ENCODE measurements at regions not wholly inside any gene's neighbourhood (a gene's known extent, or its start where the extent isn't known, plus 50 kb on each side); places are given as distances from the start of the nearest gene placed in this dataset.
"Not testable (repeated sequence)": the region's sequence is repeated elsewhere in the genome, so short reads cannot be mapped to it uniquely, and the experiment has no call there.

DNA sequence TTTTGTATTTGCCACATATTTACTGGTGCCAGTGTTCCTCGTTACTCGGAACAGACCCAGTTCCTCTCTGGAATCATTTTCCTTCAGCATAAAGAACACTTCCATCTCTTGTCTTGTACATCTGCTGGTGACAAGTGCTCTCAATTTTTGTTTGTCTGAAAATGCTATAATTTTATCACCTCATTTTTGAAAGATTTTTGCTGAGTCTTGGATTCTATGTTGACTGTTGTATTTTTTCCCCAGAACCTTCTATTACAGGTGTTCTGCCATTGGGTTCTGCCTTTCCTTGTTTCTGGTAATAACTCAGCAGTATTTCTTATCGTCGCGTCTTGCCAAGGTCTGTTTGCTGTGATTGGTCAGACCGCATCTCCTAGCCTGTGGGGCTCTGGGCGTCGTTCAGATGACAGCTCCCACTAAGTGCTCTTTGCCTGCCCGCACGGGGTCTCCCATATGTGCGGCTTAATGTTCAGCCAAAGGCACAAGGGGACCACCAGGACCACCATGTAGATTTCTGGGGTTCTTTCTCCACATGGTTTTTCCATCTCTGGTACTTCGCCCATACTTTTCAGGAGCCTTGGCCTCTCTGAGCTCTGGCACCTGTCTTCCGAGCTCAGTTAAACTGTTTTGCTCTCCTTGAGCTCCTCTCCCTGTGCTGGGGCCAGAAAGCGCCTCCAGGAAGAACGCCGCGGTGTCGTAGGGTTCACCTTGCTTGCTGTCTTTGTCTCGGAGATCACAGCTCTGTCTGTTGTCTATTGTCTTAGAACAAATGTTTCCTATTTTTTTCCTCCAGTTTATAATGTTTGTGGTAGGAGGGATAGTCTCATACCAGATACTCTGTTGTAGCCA lies 80.0 kb downstream of the METRNL start:
- no peak for DNase-seq

DNA sequence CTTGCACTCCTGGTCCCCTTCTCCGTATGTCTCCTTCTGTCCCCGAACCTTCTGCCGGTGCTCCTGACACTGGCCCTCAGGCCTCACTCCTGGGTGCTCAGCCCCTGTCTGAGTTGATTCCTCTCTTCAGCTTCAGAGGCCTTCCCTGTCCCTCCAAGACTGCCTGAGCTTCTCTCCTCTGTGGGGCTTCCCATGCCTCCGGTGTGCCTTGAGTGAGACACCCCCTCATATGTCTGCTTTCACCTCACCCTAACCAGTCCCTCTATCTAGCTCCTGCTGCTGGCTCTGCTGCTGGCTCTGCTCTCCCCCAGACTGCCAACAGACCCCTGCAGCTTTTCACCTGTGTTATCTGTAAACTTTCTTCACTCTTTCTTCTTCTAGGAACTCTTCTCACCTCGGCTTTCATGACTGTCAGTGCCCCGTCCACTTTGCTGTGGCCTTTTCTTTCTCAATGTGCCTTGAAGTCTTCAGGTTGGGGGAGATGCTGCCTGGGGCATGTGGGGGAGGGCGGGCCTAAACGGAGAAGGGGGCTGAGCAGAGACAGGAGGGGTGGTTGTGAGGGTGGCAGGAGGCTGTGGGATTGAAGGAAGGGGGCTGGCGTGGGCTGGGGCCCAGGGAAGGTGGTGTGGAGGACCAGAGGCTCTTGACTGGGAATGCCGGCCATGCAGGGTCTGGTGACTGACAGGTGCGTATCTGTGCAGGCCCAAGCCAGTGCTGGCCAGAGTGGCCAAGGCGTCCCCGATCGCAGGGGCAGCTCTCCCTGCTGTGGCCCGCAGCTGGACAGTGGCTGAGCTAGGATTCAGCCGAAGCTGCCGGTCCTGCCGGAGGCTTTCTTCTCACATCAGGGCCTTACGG lies 81.3 kb downstream of the METRNL start:
- DNase-seq = no peak

DNA sequence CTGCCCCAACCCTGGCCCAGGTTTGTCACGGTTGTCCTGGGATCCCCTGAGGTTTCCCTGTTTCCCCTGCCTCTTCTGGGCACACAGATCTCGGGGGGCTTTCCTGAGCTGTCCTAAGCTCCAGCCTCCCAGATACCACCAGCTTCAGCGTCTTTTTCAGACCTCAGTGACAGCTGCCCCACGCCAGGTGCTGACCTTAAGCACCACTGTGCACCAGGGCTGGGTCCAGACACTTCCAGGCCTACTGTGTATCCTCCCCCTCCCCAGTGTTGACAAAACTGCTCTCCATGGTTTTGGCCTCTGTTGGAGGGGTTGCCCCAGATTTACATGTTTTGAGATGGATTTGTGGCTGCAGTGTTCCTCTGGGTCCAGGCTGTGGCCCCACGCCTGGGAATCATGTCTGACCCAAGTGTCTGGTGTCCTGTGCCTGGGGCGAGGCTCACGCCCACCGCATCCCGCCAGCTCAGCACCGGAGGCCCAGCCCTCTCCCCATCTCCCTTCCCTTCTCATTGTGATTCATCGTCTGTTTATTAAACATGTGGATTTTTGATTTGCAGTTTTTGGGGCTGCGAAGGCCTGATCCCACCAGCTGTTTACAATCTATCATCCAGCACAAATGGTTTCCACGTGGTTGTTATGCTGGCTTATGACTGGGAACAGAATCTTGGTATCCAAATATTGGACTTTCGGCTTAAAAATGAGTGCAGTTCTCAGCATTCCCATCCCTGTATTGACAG lies 82.1 kb downstream of the METRNL start:
- DNase-seq = peak; percentile 69

DNA sequence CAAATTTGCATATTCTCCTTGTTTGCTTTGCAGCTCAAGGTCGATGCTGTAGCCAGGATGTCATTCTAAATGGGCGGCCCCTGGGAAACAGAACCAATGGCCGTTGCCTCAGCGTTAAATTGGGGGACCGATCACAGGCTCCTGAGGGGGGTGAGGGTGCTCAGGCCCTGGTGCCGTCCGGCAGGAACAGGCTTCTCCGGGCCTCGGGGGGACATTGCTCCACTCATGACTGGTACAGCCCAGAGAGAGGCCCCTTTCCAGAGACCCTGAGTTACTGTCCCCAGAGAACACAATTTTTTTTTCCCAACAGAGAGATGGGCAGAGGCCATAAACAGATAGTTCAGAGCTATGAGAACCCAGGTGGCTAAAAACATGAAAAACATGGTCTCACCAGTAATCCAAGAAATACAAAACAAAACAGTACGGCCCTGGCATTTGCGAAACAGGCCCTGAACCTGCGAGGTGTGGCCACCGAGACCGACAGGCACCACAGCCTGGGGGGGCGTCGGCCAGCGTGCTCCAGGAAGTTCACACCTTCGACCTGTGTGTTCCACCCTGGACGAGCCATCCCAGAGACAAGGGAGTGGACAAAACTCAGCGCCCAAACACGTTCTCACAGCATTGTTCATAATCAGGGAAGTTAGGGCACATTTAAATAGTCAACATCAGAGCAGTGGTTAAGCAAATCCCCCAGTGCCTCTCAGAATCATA lies 82.8 kb downstream of the METRNL start:
- DNase-seq = no peak

DNA sequence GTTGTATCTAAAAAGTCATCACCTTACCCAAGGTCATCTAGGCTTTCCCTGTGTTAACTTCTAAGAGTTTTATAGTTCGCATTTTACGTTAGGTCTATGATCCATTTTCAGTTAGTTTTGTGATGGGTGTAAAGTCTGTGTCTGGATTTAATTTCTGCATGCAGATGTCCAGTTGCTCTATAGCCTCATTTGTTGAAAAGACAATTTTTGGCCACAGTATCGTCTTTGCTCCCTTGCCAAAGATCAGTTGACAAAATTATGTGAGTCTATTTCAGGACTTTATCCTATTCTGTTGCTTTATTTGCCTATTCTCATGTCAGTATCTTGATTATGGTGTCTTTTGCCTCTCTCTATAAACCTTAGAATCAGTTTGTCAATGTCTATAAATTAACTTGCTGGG lies 85.1 kb downstream of the METRNL start:
- DNase-seq = no peak

DNA sequence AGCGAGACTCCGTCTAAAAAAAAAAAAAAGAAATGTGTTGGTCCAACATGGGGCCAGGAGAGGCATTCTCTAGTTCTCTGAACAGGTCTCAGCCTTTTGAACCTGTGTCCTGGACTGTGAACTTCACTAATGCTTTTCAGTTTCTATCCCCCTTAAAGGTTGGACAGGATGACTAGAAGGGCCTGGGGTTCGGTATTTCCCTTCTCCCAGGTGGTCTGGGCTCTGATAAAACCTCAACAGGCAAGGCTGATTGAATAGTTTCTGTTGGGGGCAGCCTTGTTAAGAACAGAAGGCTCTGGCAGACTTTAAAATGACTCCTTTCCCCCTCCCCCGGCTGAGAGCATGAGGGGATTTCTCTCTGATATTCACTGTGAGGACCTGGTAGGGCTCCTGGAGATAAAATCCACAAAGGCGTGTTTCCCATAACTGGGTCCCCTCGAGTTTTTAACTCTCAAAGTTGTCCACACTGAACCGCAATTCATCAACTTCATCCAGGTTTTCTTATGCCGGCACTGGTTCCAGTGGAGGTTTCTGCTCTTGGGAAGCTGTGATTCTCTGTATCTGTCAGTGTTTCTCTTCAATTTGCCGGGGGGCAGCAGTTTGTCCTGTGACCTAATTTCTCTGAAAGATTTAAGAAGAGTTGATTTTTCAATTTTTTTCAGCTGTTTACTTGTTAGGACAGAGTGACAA lies 91.3 kb downstream of the METRNL start:
- no peak for DNase-seq

DNA sequence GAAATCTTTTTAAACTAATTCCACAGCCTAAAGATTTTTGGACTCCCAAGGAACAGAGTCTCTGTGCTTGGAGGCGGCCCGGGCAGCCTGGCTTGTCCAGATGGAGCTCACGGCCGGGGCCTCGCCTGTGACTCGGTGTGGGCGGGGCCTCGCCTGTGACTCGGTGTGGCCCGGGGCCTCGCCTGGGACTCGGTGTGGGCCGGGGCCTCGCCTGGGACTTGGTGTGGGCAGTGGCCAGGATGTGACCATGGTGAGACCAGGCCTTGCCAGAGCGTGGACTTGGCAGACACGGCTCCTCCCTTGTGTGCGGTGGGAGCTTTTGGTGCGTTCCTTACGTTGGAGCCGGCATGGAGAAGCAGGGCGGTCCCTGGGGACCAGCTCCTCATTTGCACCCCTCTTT lies 92.3 kb downstream of the METRNL start:
- DNase-seq = no peak

DNA sequence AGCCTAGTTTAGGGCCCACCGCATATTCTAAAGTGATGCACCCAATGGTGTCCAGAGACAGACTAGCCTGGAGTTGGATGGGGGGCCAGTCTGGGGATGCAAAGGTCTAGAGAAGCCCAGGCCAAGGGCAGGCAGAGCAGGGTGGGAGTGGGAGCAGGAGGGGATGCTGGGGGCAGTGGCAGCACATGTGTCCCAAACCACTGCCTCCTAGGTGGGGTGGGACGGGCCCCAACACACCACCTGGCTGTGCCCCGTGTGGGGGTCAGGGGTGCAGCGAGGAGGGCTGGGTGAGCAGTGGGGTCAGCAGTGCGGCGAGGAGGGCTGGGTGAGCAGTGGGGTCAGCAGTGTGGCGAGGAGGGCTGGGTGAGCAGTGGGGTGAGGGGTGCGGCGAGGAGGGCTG lies 92.7 kb downstream of the METRNL start:
- DNase-seq = not testable (repeated sequence)

DNA sequence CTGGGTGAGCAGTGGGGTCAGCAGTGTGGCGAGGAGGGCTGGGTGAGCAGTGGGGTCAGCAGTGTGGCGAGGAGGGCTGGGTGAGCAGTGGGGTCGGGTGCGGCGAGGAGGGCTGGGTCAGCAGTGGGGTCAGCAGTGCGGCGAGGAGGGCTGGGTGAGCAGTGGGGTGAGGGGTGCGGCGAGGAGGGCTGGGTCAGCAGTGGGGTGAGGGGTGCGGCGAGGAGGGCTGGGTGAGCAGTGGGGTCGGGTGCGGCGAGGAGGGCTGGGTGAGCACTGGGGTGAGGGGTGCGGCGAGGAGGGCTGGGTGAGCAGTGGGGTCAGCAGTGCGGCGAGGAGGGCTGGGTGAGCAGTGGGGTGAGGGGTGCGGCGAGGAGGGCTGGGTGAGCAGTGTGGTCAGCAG lies 93.2 kb downstream of the METRNL start:
- DNase-seq = not testable (repeated sequence)

DNA sequence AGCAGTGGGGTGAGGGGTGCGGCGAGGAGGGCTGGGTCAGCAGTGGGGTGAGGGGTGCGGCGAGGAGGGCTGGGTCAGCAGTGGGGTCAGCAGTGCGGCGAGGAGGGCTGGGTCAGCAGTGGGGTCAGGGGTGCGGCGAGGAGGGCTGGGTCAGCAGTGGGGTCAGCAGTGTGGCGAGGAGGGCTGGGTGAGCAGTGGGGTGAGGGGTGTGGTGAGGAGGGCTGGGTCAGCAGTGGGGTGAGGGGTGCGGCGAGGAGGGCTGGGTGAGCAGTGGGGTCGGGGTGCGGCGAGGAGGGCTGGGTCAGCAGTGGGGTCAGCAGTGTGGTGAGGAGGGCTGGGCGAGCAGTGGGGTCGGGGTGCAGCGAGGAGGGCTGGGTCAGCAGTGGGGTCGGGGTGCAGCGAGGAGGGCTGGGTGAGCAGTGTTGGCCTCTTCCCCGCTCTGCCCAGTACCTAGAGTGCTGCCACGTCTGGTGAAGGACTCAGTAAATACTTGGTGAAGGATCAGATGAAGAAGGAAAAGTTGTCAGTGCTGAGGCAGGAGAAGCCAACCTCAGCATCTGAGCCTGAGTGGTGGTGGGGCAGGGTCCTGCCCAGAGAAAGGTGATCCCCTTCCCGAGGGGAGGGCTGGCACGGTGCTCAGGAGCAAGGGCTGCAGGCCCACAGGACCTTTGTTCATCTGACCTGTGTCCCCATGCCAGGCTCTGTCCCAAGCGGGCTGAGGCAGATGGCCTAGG lies 93.9 kb downstream of the METRNL start:
- DNase-seq = not testable (repeated sequence)

DNA sequence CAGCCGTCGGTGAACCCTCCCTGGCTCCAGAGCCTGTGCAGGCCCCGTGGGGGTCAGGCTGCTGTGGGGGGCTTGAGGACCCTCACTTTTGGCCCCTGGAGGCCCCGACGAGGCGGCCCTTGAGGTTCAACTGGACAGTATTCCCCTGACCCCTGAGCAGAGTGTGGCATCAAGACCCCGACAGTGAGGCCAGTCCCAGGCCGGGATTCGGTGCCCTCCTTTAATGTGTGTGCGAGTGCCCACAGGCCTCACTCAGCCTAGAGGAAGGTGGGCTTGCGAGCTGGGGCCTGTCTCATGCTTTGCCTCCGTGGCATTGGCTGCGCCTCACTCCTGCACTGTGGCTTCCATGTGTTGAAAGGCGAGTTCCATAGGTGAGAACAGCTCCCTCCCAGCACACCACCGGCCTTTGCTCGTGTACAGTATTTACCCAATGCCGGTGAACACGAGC lies 94.5 kb downstream of the METRNL start:
- no peak for DNase-seq

DNA sequence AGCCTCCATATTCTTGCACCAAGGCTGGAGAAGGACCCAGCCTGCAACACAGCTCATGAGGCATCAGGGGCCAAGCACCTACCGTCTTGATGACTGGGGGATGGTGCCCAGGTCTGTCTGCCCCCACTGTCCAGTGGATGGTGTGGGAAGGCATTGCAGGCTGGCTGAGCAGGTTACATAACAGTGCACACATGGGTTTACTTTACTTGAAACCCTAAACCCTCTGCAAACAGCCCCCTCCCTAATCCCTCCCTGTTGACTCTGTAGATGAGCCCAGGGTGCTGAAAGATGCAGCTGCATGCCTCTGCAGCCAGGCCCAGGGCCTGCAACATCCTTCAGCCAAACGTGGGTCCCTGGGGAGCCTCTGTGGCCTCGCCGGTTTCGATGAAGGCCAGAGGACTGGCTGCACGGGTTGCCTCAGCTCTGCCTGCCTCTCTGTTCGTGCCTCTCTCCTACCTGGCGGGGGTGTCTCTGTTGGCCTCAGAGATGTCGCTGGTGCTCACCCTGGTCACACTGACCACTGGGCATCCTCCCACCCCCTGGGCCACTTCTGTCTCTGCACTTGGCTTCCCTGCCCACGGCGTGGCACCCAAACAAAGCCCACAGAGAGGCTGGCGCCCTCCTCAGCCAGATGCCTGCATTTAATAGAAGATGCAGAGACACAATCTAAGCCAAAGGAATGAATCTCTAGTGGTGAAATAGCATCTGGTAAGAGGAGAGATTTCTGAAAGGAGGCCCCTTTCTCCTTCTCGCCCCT lies 95.1 kb downstream of the METRNL start:
- peak; percentile 51 for DNase-seq

DNA sequence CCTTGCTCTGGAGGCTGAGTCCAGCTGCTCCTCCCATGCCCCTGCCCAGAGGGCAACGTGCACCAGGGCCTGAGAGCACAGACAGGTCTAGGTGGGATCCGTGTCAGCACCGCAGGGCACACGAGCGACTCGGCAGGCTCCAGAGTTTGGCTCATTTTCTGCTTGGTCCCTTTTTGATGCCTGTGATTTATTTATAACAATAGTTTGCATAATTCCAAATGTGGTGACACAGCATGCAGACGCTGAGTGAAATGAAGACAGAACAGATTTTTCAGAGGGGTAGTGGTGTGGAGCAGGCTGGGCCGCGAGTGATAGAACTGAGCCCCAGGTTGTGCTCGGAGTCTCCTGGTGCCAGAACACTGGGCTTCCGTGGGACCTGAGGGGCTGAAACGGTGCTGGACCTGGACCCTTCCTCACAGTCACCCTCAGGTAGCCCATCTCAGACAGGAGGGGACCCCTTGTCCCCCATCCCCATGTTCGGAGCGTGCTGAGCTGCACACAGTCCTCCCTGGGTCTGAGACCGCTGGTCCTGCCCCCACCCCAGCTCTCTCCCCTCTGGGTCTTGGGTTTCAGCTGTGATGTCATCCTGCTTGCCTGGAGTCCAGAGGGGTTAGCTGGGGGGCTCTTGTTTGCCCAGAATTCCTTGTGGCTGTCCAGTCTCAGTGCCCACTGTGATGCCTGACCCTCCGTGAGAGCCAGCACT lies 95.9 kb downstream of the METRNL start:
- DNase-seq = no peak

DNA sequence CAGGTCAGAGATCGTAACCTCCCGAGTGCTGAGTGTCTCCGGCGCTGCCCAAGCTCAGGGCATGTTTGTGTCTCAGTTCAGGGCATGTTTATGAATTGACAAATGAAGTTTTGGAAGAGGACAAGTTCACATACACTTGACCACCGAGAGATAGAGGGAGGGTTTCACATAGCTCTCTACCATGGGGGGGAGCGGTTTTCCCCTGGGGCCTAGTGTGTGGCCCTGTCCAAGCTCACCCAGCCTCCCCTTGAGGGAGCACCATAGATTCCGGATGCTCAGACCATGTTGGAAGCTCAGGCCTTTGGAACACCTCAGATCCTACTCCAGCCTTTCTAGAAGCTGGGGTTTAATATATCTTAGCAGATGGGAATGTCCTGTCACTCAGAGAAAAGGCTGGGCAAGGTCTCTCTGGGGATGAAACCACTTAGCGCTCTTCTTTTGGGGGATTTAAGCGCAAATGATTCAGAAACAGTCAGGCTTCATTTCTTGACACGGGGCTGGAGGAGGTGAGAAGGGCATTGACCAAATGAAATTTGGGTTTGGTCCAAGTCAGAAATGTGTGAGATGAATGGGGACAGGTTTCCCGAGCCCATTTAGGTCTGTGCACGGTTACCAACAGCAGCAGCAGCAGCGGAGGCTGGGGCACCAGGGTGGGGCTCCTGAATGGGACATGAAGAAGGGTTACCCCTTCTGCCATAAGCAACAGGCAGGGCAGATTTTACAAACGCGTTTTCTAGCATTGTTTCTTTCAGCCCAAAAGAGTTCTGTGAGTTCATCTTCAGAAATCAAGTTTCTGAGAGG lies 96.6 kb downstream of the METRNL start:
- no peak for DNase-seq

DNA sequence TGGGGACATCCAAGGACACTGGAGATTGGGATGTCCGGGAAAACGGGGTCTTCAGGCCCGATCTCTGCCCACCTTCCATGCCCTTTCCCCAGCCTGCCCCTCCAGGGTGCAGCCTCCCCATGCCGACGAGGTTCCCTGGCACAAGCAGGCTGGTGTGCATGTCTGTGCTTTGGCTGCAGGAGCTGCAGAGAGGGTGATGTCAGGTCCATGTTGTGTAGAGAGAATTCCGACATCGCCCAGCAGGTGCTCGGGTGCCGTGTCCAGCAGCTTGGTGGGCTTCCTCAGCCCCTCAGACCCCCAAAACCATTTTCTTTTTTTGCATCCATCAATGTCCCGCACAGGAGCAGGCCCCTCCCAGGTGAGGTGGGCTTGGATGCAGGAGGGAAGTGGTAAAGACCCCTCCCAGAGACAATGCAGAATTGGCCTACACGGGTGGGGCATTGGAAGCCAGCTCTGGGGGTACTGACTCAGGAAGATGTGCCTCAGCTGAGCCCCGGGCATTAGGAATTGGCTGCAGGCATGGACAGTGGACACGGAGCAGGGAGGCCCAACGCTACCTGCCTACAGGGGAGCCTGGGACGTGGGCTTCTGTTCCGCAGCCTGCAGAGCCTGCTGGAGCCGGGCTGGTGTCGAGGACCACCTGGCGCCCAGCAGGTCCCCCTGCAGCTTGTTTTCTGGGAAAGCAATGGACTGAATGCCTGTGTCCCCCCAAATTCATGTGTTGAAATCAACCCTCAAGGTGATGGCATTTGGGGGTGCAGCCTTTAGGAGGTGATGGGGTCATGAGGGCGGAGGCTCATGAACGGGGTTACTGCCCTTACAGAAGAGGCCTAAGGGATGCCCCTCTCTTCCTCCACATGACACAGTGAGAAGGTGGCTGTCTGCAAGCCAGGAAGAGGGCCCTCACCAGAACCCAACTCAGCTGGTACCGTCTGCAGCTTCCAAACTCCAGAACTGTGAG lies 97.5 kb downstream of the METRNL start:
- no peak for DNase-seq

DNA sequence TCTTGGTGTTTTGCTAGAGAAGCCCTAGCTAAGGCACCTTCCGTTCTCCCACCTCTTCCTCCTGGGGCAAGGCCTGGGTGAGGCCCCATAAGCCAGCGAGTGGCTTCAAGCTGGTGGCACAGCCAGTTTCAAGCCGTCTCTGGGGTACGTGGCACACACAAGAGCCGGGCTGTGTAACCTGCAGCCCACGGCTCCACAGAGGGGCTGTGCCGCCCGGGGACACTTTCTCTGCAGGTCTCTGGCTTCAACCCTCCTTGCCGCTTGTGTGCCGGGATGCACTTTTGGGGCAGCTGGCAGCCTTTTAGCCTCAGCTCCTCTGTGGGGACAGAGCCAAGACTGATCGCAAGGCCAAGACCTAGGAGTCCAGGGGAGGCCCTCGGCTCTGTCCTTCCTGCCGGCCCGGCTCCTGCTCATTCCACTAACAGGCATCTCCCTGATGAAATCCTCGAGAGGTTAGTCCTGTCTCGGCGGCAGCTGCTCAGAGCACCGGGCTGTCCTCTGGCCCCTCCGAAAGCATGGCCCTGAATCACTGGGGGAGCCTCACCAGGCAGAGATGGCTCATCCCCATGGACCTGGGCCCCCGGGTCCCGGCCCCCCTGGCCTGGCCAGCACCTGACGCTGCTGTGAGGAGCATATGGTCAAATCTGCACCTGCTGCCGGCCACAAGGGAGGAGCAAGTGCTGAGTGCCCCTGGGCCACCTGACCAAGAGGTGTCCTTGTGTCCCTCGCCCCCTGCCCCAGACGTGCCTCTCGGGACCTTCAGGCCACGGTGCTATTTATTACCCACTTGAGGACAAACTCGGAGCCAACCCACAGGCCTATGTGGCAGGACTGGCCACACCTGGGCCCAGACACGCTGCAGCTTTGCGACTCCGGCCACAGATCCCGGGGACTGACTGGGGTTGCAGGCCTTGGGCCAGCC lies 98.5 kb downstream of the METRNL start:
- DNase-seq = no peak

Measured in hindlimb muscle (tissue), 1 donor.